Urinary bladder (tissue), 3 donors: ENCODE measurements at regions not wholly inside any gene's neighbourhood (a gene's known extent, or its start where the extent isn't known, plus 50 kb on each side); places are given as distances from the start of the nearest gene placed in this dataset.
"Not testable (repeated sequence)": the region's sequence is repeated elsewhere in the genome, so short reads cannot be mapped to it uniquely, and the experiment has no call there.

Experiments
- DNase-seq: peaks from one replicate; pipeline ENCODE4 v3.0.0-alpha.2; 2015; ENCODE audit errors: extremely low spot score
- H3K27ac ChIP-seq: one replicate; pipeline ENCODE4 v1.5.1; 2013; ENCODE audit warnings: low read depth, mild to moderate bottlenecking, moderate library complexity
- H3K36me3 ChIP-seq: one replicate; pipeline ENCODE4 v1.6.1; 2013; ENCODE audit warnings: mild to moderate bottlenecking, moderate library complexity; ENCODE audit not compliant: insufficient read depth
- H3K4me1 ChIP-seq: one replicate; pipeline ENCODE4 v1.6.1; 2013; ENCODE audit warnings: mild to moderate bottlenecking, moderate library complexity; ENCODE audit not compliant: insufficient read depth
- H3K4me3 ChIP-seq: one replicate; pipeline ENCODE4 v1.5.1; 2013; ENCODE audit warnings: low read depth, low read length
- WGBS: extraction: QIAGEN DNeasy Blood & Tissue Kit; methylation state at CpG from one replicate; pipeline ENCODE4 v1.1.7; 2013; 5-methylcytosine and 5-hydroxymethylcytosine counted together
- donor health status: healthy with polysubstance abuse.
- donor health status: healthy.

DNA sequence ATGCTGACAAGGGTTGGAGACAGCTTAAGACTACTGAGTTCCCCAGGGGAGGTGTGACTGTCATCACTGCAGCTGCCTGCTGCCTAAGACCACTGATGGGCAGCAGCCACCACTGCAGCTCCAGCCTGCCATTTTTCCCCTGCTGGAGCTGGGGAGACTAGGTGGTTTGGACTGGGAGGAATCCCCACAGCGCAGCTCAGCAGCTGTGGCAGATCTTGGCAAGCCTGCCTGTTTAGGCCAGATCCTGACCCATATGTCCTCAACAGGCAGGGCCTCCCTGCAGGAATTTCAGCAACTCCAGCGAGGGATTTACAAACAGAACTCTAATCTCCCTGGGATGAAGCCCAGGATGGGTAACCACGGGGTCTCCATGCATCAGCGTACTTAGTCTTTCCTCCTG is 356.4 kb upstream of the TOM1L1 start:
- 21% methylated on average over 4 of the region's 4 CpGs for WGBS
- Histone ChIP-seq H3K4me3 (no peak overlapping the region), H3K4me1 (no peaks in the 10 kb centered on the region), H3K36me3 (no peaks in the 10 kb centered on the region), H3K27ac (no peak overlapping the region)
- no peak for DNase-seq

DNA sequence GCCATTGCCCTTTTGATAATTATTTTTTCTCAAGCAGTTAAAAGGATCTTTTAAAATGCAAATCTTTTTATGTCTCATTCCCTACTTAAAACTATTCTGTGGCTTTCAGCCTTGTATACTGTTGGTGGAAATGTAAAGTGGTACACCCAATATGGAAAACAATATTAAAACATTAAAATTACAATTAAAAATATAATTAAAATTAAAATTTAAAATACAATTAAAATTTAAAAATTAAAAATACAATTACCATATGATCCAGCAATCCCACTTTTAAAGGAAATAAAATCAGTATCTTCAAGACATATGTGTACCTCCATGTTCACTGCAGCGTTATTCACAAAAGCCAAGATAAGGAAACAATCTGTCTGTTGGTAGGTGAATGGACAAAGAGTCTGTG is 340.8 kb upstream of the TOM1L1 start:
- H3K36me3 ChIP-seq = no peaks in the 10 kb centered on the region
- no peak for DNase-seq
- H3K27ac ChIP-seq = no peak overlapping the region
- WGBS = 92% methylated on average over 1 of the region's 1 CpG
- no peak overlapping the region for H3K4me3 ChIP-seq
- no peaks in the 10 kb centered on the region for H3K4me1 ChIP-seq

DNA sequence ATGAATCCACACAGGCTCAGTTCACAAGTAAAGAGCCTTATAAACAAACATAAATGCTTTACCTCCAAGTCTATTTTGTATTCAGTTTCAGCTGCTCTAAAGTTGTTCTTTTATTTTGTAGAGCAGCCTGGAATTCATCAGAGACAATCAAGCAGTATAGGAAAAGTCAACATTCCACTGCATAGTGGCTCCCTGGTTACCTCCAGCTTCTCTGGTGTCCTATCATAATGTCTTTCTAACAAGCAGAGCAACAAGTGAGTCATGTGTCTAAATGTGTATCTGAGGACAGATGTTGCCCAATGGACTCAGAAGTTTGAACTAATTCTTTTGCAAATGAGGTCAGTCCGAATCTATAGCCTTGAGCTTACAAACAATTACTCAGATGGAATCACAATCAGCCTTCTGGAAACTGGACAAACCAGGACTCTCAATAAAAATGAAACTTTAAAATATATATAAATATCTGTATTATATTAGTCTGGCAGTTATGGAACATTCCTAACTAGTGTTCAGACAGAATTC is 292.0 kb upstream of the TOM1L1 start:
- H3K4me3 ChIP-seq = no peak overlapping the region
- no peak for DNase-seq
- H3K27ac ChIP-seq = no peak overlapping the region
- no peaks in the 10 kb centered on the region for H3K36me3 ChIP-seq
- H3K4me1 ChIP-seq = no peaks in the 10 kb centered on the region
- 77% methylated on average over 1 of the region's 1 CpG for WGBS

DNA sequence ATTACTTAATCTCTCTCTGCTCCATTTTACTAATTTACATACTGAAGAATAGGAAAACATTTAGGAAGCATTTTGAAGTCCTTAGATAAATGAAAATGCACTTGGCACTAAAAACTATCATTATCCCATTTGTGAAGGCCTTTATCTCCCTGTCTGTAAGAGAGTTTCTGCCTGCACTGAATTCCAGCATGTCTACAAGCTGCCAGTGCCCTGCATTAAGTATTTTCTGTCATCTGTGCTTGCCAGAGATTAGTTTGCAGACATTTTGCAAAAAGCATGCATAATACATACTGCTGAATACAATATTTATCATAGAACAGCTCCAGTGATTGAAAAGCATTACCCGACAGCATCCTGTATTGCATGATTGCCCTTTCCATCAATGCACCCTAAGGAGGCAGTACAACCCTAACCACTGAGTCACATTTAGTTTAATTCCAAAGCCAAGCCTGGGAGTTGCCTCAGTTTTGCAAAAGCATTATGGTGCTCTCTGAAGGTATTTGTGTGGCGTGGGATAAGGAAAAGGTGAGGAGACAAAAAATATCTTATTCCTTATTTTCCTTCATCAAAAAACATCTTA is 280.2 kb upstream of the TOM1L1 start:
- Histone ChIP-seq H3K27ac (no peak overlapping the region), H3K4me3 (no peak overlapping the region), H3K36me3 (no peaks in the 10 kb centered on the region), H3K4me1 (no peaks in the 10 kb centered on the region)
- DNase-seq = no peak
- 82% methylated on average over 2 of the region's 2 CpGs for WGBS

DNA sequence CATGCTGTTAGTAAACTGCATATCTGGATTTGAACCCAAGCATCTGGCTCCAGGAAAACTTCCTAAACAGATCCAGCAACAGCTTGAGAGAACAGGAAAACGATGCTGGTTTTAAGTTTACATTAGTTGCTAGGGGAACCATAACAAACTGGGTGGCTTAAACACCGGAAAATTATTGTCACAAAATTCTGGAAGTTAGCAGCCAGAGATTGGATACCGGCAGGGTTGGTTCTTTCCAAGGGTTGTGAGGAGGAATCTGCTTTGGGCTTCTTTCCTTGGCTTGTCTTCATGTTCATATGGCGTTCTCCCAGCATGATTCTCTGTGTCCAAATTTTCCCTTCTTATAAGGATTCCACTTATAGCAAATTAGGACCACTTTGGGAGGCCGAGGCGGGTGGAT is 276.9 kb upstream of the TOM1L1 start:
- WGBS = 47% methylated on average over 6 of the region's 6 CpGs
- H3K4me1 ChIP-seq = no peaks in the 10 kb centered on the region

DNA sequence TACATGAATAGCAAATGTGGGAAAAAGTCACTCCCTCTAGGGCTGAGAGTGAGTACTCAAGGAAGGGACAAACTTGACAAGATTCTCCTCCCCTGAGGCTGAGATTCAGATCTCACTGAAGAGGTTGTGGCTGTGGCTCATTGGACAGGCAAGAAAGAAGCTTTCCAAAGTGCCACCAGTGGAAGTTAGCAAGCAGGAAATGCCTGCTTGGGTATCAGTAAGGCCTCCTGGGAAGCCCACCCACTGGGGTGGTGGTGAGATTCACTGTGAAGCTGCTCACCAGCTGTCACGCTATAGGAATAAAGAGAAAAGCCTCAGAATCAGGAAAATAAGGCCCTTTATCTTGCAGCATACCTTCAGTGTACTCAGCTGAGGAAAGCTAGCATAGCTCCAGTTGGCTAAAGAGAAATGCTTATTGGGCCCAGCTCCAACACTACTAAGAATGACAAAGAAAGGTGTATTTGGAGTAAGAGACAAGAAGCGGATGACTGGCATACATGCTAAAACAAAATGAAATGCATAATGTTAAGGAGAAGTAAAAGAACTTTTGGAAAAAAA is 274.4 kb upstream of the TOM1L1 start:
- no peak overlapping the region for H3K27ac ChIP-seq
- no peak overlapping the region for H3K4me3 ChIP-seq
- DNase-seq = no peak
- H3K4me1 ChIP-seq = no peaks in the 10 kb centered on the region
- H3K36me3 ChIP-seq = no peaks in the 10 kb centered on the region
- WGBS = 76% methylated on average over 2 of the region's 2 CpGs

More for the DNA sequence above, 276.9 kb upstream of the TOM1L1 start:
- Histone ChIP-seq H3K36me3 (no peaks in the 10 kb centered on the region), H3K27ac (no peak overlapping the region), H3K4me3 (no peak overlapping the region)
- DNase-seq = no peak

DNA sequence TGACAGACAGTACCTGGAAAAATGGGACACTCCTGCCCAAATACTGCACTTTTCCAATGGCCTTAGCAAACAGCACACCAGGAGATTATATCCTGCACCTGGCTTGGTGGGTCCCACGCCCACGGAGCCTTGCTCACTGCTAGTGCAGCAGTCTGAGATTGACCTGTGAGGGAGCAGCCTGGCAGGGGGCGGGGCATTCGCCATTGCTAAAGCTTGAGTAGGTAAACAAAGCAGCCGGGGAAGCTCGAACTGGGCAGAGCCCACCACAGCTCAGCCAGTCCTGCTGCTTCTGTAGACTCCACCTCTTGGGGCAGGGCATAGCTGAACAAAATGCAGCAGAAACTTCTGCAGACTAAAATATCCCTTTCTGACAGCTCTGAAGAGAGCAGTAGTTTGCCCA is 261.2 kb upstream of the TOM1L1 start:
- 93% methylated on average over 6 of the region's 6 CpGs for WGBS

DNA sequence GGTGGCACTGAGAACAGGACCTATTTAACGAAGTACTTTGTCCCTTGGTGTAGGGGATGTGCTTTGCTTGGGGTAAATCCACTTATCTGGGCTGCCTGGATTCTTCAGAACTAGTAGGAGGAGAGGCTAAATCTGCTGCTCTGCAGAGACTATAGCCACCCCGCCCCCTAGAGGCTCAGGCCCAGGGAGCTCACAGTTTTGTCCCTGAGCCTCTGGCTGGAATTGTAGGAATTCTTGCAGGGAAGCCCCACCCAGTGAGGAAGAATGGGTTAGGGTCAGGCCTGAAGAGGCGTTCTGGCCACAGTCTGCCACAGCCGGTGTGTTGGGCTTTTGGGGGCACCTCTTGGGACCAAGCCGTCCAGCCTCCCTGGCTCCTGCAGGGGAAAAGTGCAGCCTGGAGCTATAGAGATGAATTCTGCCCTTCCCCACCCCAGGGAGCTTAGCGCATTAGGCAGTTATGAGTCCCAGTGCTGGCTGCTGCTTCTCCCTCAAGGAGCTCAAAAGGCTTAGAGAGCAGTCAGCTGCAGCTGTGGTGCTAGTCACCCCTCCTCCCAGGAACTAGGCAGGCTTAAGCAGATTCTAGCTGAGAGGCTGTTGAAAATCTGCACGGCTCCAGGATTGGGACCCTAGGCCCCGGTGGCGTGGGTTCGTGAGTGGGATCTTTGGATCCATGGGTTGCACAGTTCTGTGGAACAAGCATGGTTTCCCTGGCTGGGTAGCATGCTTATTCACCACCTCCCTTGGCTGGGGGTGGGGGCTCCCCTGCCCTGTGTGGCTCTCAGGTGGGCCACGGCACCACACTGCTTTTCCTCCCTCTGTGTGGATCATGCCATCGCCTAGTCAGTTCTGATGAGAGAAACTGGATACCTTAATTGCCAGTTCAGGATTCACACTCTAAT is 237.4 kb upstream of the TOM1L1 start:
- Histone ChIP-seq H3K4me1 (no peaks in the 10 kb centered on the region), H3K4me3 (no peak overlapping the region), H3K27ac (no peak overlapping the region), H3K36me3 (no peaks in the 10 kb centered on the region)
- DNase-seq = no peak
- 89% methylated on average over 12 of the region's 12 CpGs for WGBS

More for the DNA sequence above, 261.2 kb upstream of the TOM1L1 start:
- H3K4me3 ChIP-seq, DNase-seq, H3K27ac ChIP-seq, H3K4me1 ChIP-seq, H3K36me3 ChIP-seq: not testable (repeated sequence)

DNA sequence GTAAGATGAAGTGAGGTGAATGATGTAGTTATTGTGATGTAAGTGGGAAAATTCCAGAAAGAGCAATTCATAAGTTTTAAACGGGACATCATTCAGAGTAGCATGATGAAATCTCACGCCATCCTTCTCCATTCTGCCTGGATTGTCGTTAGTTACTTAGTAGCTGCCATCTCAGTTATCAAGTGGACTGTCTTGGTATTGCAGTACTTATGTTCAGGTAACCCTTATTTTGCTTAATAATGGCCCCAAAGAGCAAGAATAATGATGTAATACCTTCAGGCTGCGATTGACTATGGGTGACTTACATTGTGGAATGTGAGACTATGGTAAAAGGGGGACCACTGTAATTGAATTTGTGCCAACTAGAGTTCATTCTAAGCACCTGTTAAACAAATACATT is 234.1 kb upstream of the TOM1L1 start:
- WGBS = 88% methylated on average over 4 of the region's 4 CpGs
- Histone ChIP-seq H3K27ac (no peak overlapping the region), H3K36me3 (no peaks in the 10 kb centered on the region), H3K4me3 (no peak overlapping the region), H3K4me1 (no peaks in the 10 kb centered on the region)
- DNase-seq = no peak

DNA sequence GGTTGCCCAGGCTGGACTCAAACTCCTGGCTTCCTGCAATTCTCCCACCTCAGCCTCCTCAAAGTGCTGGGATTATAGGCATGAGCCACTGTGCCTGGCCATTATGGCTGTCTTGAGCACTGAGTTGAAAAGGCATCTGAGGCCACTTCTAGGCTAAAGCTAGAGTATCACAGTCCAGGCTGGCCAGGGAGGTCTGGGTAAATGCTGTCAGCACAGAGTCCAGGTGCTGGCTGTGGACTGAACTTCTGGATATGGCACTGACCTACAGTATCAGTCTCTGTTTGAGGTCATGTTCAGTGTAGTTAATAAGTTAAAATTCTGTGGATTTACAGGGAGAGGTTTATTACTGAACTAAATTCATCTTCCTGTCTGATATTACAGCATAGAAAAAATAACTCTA is 222.5 kb upstream of the TOM1L1 start:
- no peak overlapping the region for H3K27ac ChIP-seq
- no peak overlapping the region for H3K4me3 ChIP-seq
- no peak for DNase-seq
- no peaks in the 10 kb centered on the region for H3K4me1 ChIP-seq
- H3K36me3 ChIP-seq = no peaks in the 10 kb centered on the region

DNA sequence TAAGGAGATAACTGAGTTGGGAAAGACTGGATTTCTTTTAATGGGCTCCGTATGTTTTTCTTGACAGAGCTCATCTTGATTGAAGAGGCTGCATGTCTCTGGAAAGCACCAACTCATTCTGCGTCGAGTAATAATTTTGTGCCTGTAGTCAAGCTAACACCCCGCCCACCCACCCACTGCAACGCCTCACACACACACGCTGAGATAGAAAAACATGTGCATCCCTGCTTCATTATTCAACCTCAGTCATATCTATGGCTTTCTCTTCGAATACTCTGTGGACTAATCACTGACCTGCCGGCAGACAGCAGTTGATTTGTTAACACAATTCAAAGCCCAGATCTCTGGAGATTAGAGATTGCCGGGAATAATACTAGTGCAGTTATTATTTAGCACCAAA is 220.2 kb upstream of the TOM1L1 start:
- no peaks in the 10 kb centered on the region for H3K4me1 ChIP-seq
- H3K36me3 ChIP-seq = no peaks in the 10 kb centered on the region
- no peak overlapping the region for H3K27ac ChIP-seq
- no peak overlapping the region for H3K4me3 ChIP-seq
- DNase-seq = no peak
- 74% methylated on average over 9 of the region's 9 CpGs for WGBS

DNA sequence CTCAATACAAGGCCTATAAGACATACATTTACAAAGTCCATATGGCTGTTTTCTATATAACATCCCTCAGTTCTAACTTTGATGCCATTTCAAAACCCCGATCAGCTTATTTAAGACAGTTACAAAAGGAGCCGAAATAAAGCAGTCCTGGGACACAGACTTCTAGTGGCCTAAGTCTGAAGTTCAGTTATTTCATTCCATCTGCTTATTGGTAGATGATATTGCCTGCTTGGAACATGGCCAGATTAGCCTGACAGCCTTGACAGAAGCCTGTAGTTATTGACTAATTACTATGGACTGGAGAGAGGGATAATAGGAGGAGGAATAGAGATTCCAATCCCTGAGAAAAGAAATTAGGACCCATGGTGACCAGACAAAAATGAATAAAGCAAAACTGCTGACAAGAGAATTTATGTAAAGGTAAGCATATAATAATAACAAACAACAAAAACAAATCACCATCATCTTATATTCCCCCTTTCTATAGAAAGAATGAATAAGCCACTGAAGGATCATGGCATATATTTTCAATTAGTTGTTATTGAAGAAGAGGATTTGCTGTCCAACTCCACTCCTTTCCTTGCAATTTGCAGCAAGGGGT is 206.3 kb upstream of the TOM1L1 start:
- no peaks in the 10 kb centered on the region for H3K36me3 ChIP-seq

DNA sequence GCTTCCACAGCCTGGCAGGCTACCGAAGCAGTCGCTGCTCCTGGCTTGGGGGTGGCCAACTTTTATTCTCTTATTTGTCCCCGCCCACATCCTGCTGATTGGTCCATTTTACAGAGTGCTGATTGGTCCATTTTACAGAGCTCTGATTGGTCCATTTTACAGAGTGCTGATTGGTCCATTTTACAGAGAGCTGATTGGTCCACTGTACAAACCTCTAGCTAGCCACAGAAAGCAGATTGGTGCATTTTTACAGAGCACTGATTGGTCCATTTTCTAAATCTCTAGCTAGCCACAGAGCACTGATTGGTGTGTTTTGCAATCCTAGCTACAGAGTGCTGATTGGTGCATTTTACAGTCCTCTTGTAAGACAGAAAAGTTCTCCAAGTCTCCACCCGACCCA is 187.9 kb upstream of the TOM1L1 start:
- WGBS = 23% methylated on average over 4 of the region's 4 CpGs
- not testable (repeated sequence) for H3K4me3 ChIP-seq, H3K36me3 ChIP-seq, H3K4me1 ChIP-seq, H3K27ac ChIP-seq, DNase-seq

More for the DNA sequence above, 206.3 kb upstream of the TOM1L1 start:
- 86% methylated on average over 2 of the region's 2 CpGs for WGBS
- Histone ChIP-seq H3K4me1 (no peaks in the 10 kb centered on the region), H3K27ac (no peak overlapping the region), H3K4me3 (no peak overlapping the region)
- no peak for DNase-seq

DNA sequence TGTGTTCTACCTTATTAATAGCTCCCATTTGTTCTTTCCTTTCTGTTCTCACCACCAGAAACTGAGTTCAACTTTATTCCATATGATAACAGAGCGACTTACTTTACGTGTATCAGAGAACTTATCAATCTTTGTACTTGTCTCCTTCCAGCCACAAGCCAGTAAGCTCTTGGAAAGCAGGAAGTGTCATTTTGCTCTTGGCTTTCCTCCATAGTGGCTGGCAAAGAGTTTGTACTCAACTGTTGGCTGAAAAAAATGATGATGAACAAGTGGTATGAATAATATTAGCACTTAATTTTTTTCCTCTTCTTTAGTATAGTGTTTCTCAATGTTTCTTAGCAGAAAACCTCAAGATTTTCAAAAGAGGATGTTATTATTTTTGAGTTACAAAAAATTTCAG is 182.4 kb upstream of the TOM1L1 start:
- DNase-seq = no peak
- H3K4me1 ChIP-seq = no peaks in the 10 kb centered on the region
- 86% methylated on average over 2 of the region's 2 CpGs for WGBS
- H3K27ac ChIP-seq = no peak overlapping the region
- H3K36me3 ChIP-seq = no peaks in the 10 kb centered on the region
- H3K4me3 ChIP-seq = no peak overlapping the region
